ENCODE measurements at regions not wholly inside any gene's neighbourhood (a gene's known extent, or its start where the extent isn't known, plus 50 kb on each side); places are given as distances from the start of the nearest gene placed in this dataset.

DNA sequence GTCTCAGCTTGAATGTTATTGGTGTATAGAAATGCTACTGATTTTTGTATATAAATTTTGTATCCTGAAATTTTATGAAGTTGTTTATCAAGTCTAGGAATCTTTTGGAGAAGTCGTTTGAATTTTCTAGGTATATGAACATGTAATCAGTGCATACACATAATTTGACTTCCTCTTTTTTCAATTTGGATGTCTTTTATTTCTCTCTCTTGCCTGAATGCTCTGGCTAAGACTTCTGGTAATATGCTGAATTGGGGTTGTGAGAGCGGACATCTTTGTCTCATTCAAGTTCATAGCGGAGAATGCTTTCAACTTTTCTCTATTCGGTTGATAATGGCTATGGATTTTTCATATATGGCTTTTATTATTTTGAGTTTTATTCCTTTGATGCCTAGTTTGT is 100.9 kb upstream of the MCTP2 start:
- TF ChIP-seq POLR2A (IDR thresholded peaks at IDR 0.05; ENCODE audit: low read length) (no peak), GATA1 (IDR thresholded peaks at IDR 0.05; ENCODE audit: low read depth, low read length) (no peak)

All from erythroblast (primary cell).